Liver (tissue), 8 donors: ENCODE measurements at regions not wholly inside any gene's neighbourhood (a gene's known extent, or its start where the extent isn't known, plus 50 kb on each side); places are given as distances from the start of the nearest gene placed in this dataset.

Experiments used
- DNase-seq: peaks from one replicate; pipeline ENCODE4 v3.0.0-alpha.2; 2017; ENCODE audit warnings: low spot score
- H3K27ac ChIP-seq, 2 donors: one replicate each; pipeline ENCODE4 v1.7.0; 2013; ENCODE audit warnings: inconsistent platforms in 2 of 2, low read length in 2 of 2, control low read depth in 1 of 2, low read depth in 1 of 2, mild to moderate bottlenecking in 1 of 2
- H3K27me3 ChIP-seq, 4 donors: one replicate each; pipeline versions ENCODE4 v1.6.1 to v1.7.0; 2013; ENCODE audit warnings: low read length in 3 of 4, inconsistent platforms in 1 of 4, mild to moderate bottlenecking in 1 of 4, moderate library complexity in 1 of 4; ENCODE audit not compliant: control insufficient read depth in 4 of 4, insufficient read depth in 4 of 4
- H3K36me3 ChIP-seq, 4 donors: one replicate each; pipeline versions ENCODE4 v1.6.1 to v1.7.0; 2013; ENCODE audit warnings: low read length in 3 of 4, mild to moderate bottlenecking in 3 of 4, low read depth in 1 of 4, moderate library complexity in 1 of 4; ENCODE audit not compliant: control insufficient read depth in 4 of 4, insufficient read depth in 3 of 4
- H3K4me1 ChIP-seq, 4 donors: one replicate each; pipeline versions ENCODE4 v1.6.1 to v1.7.0; 2013; ENCODE audit warnings: low read length in 3 of 4, mild to moderate bottlenecking in 3 of 4, moderate library complexity in 1 of 4; ENCODE audit not compliant: control insufficient read depth in 4 of 4, insufficient read depth in 4 of 4
- H3K4me3 ChIP-seq, 3 donors: one replicate each; pipeline versions ENCODE4 v1.6.1 to v1.7.0; 2013; ENCODE audit warnings: low read length in 3 of 3, control low read depth in 1 of 3, low read depth in 1 of 3, mild to moderate bottlenecking in 1 of 3
- H3K9ac ChIP-seq, 2 donors: one replicate each; pipeline ENCODE4 v1.7.0; 2013; ENCODE audit warnings: low read length in 2 of 2, mild to moderate bottlenecking in 2 of 2, moderate library complexity in 2 of 2, control low read depth in 1 of 2, low read depth in 1 of 2
- H3K9me3 ChIP-seq, 4 donors: one replicate each; pipeline versions ENCODE4 v1.6.1 to v1.7.0; 2013; ENCODE audit warnings: low read length in 3 of 4; ENCODE audit not compliant: control insufficient read depth in 4 of 4
- ATF3 ChIP-seq: IDR thresholded peaks from 2 replicates; pipeline ENCODE4 v1.6.1; 2016; ENCODE audit warnings: antibody characterized with exemption
- CTCF ChIP-seq: fragments of 150-350 bp; IDR thresholded peaks from 2 replicates; pipeline ENCODE4 v1.5.1; 2017; ENCODE audit warnings: improper control_type of control experiment, low read depth, low read length; ENCODE audit not compliant: missing input control
- EGR1 ChIP-seq, 2 donors: IDR thresholded peaks; 2 replicates each; pipeline ENCODE4 v1.6.1; 2016 to 2018; ENCODE audit warnings: antibody characterized with exemption in 2 of 2, low read depth in 2 of 2
- FOXA1 ChIP-seq: IDR thresholded peaks from 2 replicates; pipeline ENCODE4 v1.6.1; 2016; ENCODE audit warnings: antibody characterized with exemption
- FOXA2 ChIP-seq: IDR thresholded peaks from 2 replicates; pipeline ENCODE4 v1.6.1; 2016; ENCODE audit warnings: antibody characterized with exemption
- GABPA ChIP-seq, 2 donors: IDR thresholded peaks in 1 of 2; conservative IDR thresholded peaks in 1 of 2; 2 replicates each; pipeline ENCODE4 v1.6.1; 2016; ENCODE audit warnings: antibody characterized with exemption in 2 of 2, mild to moderate bottlenecking in 1 of 2, moderate library complexity in 1 of 2
- HNF4A ChIP-seq, 2 donors: conservative IDR thresholded peaks; 2 replicates each; pipeline ENCODE4 v1.6.1; 2016; ENCODE audit warnings: antibody characterized with exemption in 2 of 2, mild to moderate bottlenecking in 2 of 2
- HNF4G ChIP-seq: IDR thresholded peaks from 2 replicates; pipeline ENCODE4 v1.6.1; 2016; ENCODE audit warnings: antibody characterized with exemption
- JUND ChIP-seq, 2 donors: IDR thresholded peaks; 2 replicates each; pipeline ENCODE4 v1.6.1; 2016; ENCODE audit warnings: antibody characterized with exemption in 2 of 2
- MAX ChIP-seq: IDR thresholded peaks from 2 replicates; pipeline ENCODE4 v1.6.1; 2016; ENCODE audit warnings: antibody characterized with exemption
- NR2F2 ChIP-seq: IDR thresholded peaks from 2 replicates; pipeline ENCODE4 v1.6.1; 2016; ENCODE audit warnings: antibody characterized with exemption
- RAD21 ChIP-seq, 2 donors: IDR thresholded peaks; 2 replicates each; pipeline ENCODE4 v1.6.1; 2016; ENCODE audit warnings: antibody characterized with exemption in 2 of 2, mild to moderate bottlenecking in 2 of 2
- REST ChIP-seq: IDR thresholded peaks from 2 replicates; pipeline ENCODE4 v1.6.1; 2016; ENCODE audit warnings: antibody characterized with exemption, mild to moderate bottlenecking
- RXRA ChIP-seq, 2 donors: IDR thresholded peaks; 2 replicates each; pipeline ENCODE4 v1.6.1; 2017 to 2018; ENCODE audit warnings: antibody characterized with exemption in 2 of 2, mild to moderate bottlenecking in 1 of 2
- SP1 ChIP-seq: IDR thresholded peaks from 2 replicates; pipeline ENCODE4 v1.6.1; 2018; ENCODE audit warnings: antibody characterized with exemption, mild to moderate bottlenecking
- TAF1 ChIP-seq: conservative IDR thresholded peaks from 2 replicates; pipeline ENCODE4 v1.6.1; 2016; ENCODE audit warnings: antibody characterized with exemption, mild to moderate bottlenecking
- YY1 ChIP-seq: IDR thresholded peaks from 2 replicates; pipeline ENCODE4 v1.6.1; 2016; ENCODE audit warnings: antibody characterized with exemption, mild to moderate bottlenecking
- ZBTB33 ChIP-seq: IDR thresholded peaks from 2 replicates; pipeline ENCODE4 v1.6.1; 2016; ENCODE audit warnings: antibody characterized with exemption
- WGBS: extraction: QIAGEN DNeasy Blood & Tissue Kit; methylation state at CpG from one replicate; pipeline ENCODE4 v1.1.7; 2013; 5-methylcytosine and 5-hydroxymethylcytosine counted together
- donor health status: healthy.
- donor health status: healthy.
- donor health status: healthy.
- donor health status: healthy.
- donor health status: healthy.

GRCh38 chr10:123606006-123606405 lies 60.1 kb upstream of the GPR26 start:
- WGBS = 81% methylated on average over 9 of the region's 9 CpGs
- Histone ChIP-seq H3K36me3 (no peaks in the 10 kb centered on the region), H3K9ac (no peak overlapping the region), H3K4me1 (no peaks in the 10 kb centered on the region), H3K27me3 (peaks cover 0 to 10% (median 4%) of the 10 kb centered on the region in 4 donors), H3K4me3 (no peak overlapping the region), H3K9me3 (peaks cover 0 to 5% (median 2%) of the 10 kb centered on the region in 4 donors), H3K27ac (no peak overlapping the region)
- DNase-seq = no peak
- TF ChIP-seq YY1 = no peak
- TF ChIP-seq RAD21 (IDR thresholded peaks at IDR 0.05) = no peak
- no peak for TF ChIP-seq FOXA2
- no peak for TF ChIP-seq FOXA1
- no peak for TF ChIP-seq REST
- TF ChIP-seq ZBTB33 = no peak
- TF ChIP-seq GABPA (IDR thresholded peaks at IDR 0.05 in 1 of 2, conservative IDR thresholded peaks at IDR 0.05 in 1 of 2) = no peak
- no peak for TF ChIP-seq NR2F2
- TF ChIP-seq MAX = no peak
- no peak for TF ChIP-seq TAF1
- no peak for TF ChIP-seq SP1
- TF ChIP-seq HNF4G = no peak
- TF ChIP-seq CTCF = no peak
- TF ChIP-seq ATF3 = no peak
- no peak for TF ChIP-seq HNF4A (conservative IDR thresholded peaks at IDR 0.05)
- TF ChIP-seq RXRA (IDR thresholded peaks at IDR 0.05) = no peak
- no peak for TF ChIP-seq EGR1 (IDR thresholded peaks at IDR 0.05; ENCODE audit: low read depth in 2 of 2)
- no peak for TF ChIP-seq JUND (IDR thresholded peaks at IDR 0.05)

GRCh38 chr10:123606955-123607354 lies 59.2 kb upstream of the GPR26 start:
- 27% methylated on average over 3 of the region's 3 CpGs for WGBS
- no peak overlapping the region for H3K27ac ChIP-seq
- no peak for TF ChIP-seq FOXA2
- no peak for TF ChIP-seq REST
- TF ChIP-seq NR2F2 = no peak
- TF ChIP-seq GABPA (IDR thresholded peaks at IDR 0.05 in 1 of 2, conservative IDR thresholded peaks at IDR 0.05 in 1 of 2) = no peak
- no peak for TF ChIP-seq JUND (IDR thresholded peaks at IDR 0.05)
- TF ChIP-seq HNF4G = no peak
- TF ChIP-seq RAD21 (IDR thresholded peaks at IDR 0.05) = no peak
- no peak for TF ChIP-seq EGR1 (IDR thresholded peaks at IDR 0.05; ENCODE audit: low read depth in 2 of 2)
- no peak for TF ChIP-seq YY1
- no peak for TF ChIP-seq TAF1
- TF ChIP-seq ZBTB33 = no peak
- no peak for TF ChIP-seq SP1
- no peak for TF ChIP-seq RXRA (IDR thresholded peaks at IDR 0.05)

More at GRCh38 chr10:123606955-123607354, 59.2 kb upstream of the GPR26 start:
- H3K36me3 ChIP-seq = no peaks in the 10 kb centered on the region
- peaks cover 0 to 8% (median 4%) of the 10 kb centered on the region in 4 donors for H3K27me3 ChIP-seq
- no peak overlapping the region for H3K9ac ChIP-seq
- no peak overlapping the region for H3K4me3 ChIP-seq
- H3K4me1 ChIP-seq = no peaks in the 10 kb centered on the region
- DNase-seq = no peak
- H3K9me3 ChIP-seq = no peaks in the 10 kb centered on the region
